CD4-positive, CD25-positive, alpha-beta regulatory T cell (primary cell): ENCODE measurements at regions not wholly inside any gene's neighbourhood (a gene's known extent, or its start where the extent isn't known, plus 50 kb on each side); places are given as distances from the start of the nearest gene placed in this dataset.

ENCODE experiments used
- ATAC-seq, 2 donors: fragments of 150-1000 bp; cut with Tn5 transposase; one replicate each; pipeline ENCODE4 v1.10.0; 2021; ENCODE audit warnings: low read depth in 2 of 2, moderate number of reproducible peaks in 2 of 2, moderate library complexity in 1 of 2
- DNase-seq, 3 donors: peaks; one replicate each; pipeline versions ENCODE4 v3.0.0 to v3.0.0-alpha.2; 2012 to 2022; ENCODE audit warnings: mixed read lengths in 1 of 3
- H3K27ac ChIP-seq: one replicate; pipeline ENCODE4 v1.7.0; 2013; ENCODE audit warnings: mild to moderate bottlenecking, low read length; ENCODE audit not compliant: insufficient read depth, poor library complexity, severe bottlenecking
- H3K27me3 ChIP-seq: one replicate; pipeline ENCODE4 v1.7.0; 2013; ENCODE audit warnings: low read length; ENCODE audit not compliant: control insufficient read depth, insufficient read depth
- H3K36me3 ChIP-seq: one replicate; pipeline ENCODE4 v1.7.0; 2013; ENCODE audit warnings: mild to moderate bottlenecking, low read length, moderate library complexity; ENCODE audit not compliant: control insufficient read depth, insufficient read depth
- H3K4me1 ChIP-seq: 2 replicates; pipeline ENCODE4 v1.7.0; 2013; ENCODE audit warnings: mild to moderate bottlenecking, low read length; ENCODE audit not compliant: insufficient read depth, control insufficient read depth, poor library complexity, severe bottlenecking
- H3K4me3 ChIP-seq: one replicate; pipeline ENCODE4 v1.7.0; 2013; ENCODE audit warnings: low read depth, mild to moderate bottlenecking, low read length, moderate library complexity
- H3K9me3 ChIP-seq, 2 experiments: 1 replicate in 1 of 2; 2 replicates in 1 of 2; pipeline ENCODE4 v1.7.0; 2013; ENCODE audit warnings: low read length in 2 of 2, mild to moderate bottlenecking in 1 of 2, moderate library complexity in 1 of 2; ENCODE audit not compliant: control insufficient read depth in 2 of 2
- H3K27ac Mint-ChIP-seq, 3 donors: one replicate each; pipeline ENCODE4 v1.8.0; 2020 to 2022; ENCODE audit warnings: mild to moderate bottlenecking in 3 of 3, mixed read lengths in 3 of 3, moderate library complexity in 2 of 3
- H3K27me3 Mint-ChIP-seq: one replicate; pipeline ENCODE4 v1.8.0; 2022; ENCODE audit warnings: mild to moderate bottlenecking, mixed read lengths
- H3K36me3 Mint-ChIP-seq: one replicate; pipeline ENCODE4 v1.8.0; 2020; ENCODE audit warnings: mixed read lengths
- H3K4me1 Mint-ChIP-seq, 4 donors: one replicate each; pipeline ENCODE4 v1.8.0; 2020 to 2022; ENCODE audit warnings: mixed read lengths in 4 of 4, mild to moderate bottlenecking in 1 of 4
- H3K4me3 Mint-ChIP-seq, 4 donors: one replicate each; pipeline ENCODE4 v1.8.0; 2020 to 2022; ENCODE audit warnings: mild to moderate bottlenecking in 4 of 4, mixed read lengths in 4 of 4, moderate library complexity in 3 of 4
- H3K9me3 Mint-ChIP-seq, 7 donors: one replicate each; pipeline ENCODE4 v1.8.0; 2020 to 2022; ENCODE audit warnings: mixed read lengths in 7 of 7, mild to moderate bottlenecking in 3 of 7, moderate library complexity in 2 of 7

GRCh38 chr5:171524466-171524865, 105.0 kb downstream of the FGF18 start:
- Histone ChIP-seq H3K9me3 (no peaks in the 10 kb centered on the region), H3K36me3 (no peaks in the 10 kb centered on the region), H3K4me1 (no peaks in the 10 kb centered on the region), H3K27me3 (no peaks in the 10 kb centered on the region), H3K4me3 (no peak overlapping the region), H3K27ac (no peak overlapping the region)
- Mint-ChIP-seq H3K9me3 (no peaks in the 10 kb centered on the region), H3K27me3 (peaks cover 9% of the 10 kb centered on the region), H3K36me3 (peaks cover 5% of the 10 kb centered on the region), H3K4me1 (no peaks in the 10 kb centered on the region), H3K4me3 (no peak overlapping the region), H3K27ac (no peak overlapping the region)
- DNase-seq = no peak
- ATAC-seq = no peak

GRCh38 chr5:171525085-171525484, 105.6 kb downstream of the FGF18 start:
- no peak for ATAC-seq
- Mint-ChIP-seq H3K27me3 (peaks cover 9% of the 10 kb centered on the region), H3K4me1 (no peaks in the 10 kb centered on the region), H3K4me3 (no peak overlapping the region), H3K36me3 (peaks cover 5% of the 10 kb centered on the region), H3K9me3 (no peaks in the 10 kb centered on the region), H3K27ac (no peak overlapping the region)
- H3K27ac ChIP-seq = no peak overlapping the region
- H3K36me3 ChIP-seq = no peaks in the 10 kb centered on the region
- no peak overlapping the region for H3K4me3 ChIP-seq
- H3K27me3 ChIP-seq = no peaks in the 10 kb centered on the region
- H3K9me3 ChIP-seq = no peaks in the 10 kb centered on the region
- no peaks in the 10 kb centered on the region for H3K4me1 ChIP-seq
- no peak for DNase-seq

- H3K4me3 Mint-ChIP-seq = no peak overlapping the region
- H3K27me3 ChIP-seq = no peaks in the 10 kb centered on the region
Measured at GRCh38 chr5:171528036-171528435, 108.6 kb downstream of the FGF18 start.

GRCh38 chr5:171528865-171529614, 109.6 kb downstream of the FGF18 start:
- Histone ChIP-seq H3K27me3 (peaks cover under 1% of the 10 kb centered on the region), H3K27ac (no peak overlapping the region), H3K4me3 (no peak overlapping the region), H3K9me3 (peaks cover 0 to 2% of the 10 kb centered on the region in 2 experiments), H3K36me3 (no peaks in the 10 kb centered on the region), H3K4me1 (no peaks in the 10 kb centered on the region)
- ATAC-seq = no peak
- Mint-ChIP-seq H3K27ac (no peak overlapping the region), H3K9me3 (no peaks in the 10 kb centered on the region), H3K4me1 (no peaks in the 10 kb centered on the region), H3K27me3 (peaks cover 3% of the 10 kb centered on the region), H3K36me3 (peaks cover 5% of the 10 kb centered on the region), H3K4me3 (no peak overlapping the region)
- DNase-seq = no peak

More at GRCh38 chr5:171528036-171528435, 108.6 kb downstream of the FGF18 start:
- ATAC-seq (no peak), DNase-seq (no peak)
- no peak overlapping the region for H3K27ac ChIP-seq
- H3K9me3 ChIP-seq = no peaks in the 10 kb centered on the region
- no peaks in the 10 kb centered on the region for H3K4me1 ChIP-seq
- Mint-ChIP-seq H3K27ac (no peak overlapping the region), H3K27me3 (peaks cover 9% of the 10 kb centered on the region), H3K9me3 (no peaks in the 10 kb centered on the region), H3K4me1 (no peaks in the 10 kb centered on the region), H3K36me3 (peaks cover 5% of the 10 kb centered on the region)
- H3K36me3 ChIP-seq = no peaks in the 10 kb centered on the region
- no peak overlapping the region for H3K4me3 ChIP-seq

- Histone ChIP-seq H3K9me3 (peaks cover 0 to 2% of the 10 kb centered on the region in 2 experiments), H3K4me1 (no peaks in the 10 kb centered on the region), H3K36me3 (no peaks in the 10 kb centered on the region), H3K27ac (no peak overlapping the region), H3K4me3 (no peak overlapping the region), H3K27me3 (peaks cover 2% of the 10 kb centered on the region)
- H3K9me3 Mint-ChIP-seq = peaks cover 0 to 1% (median 0%) of the 10 kb centered on the region in 7 donors
- no peak overlapping the region for H3K4me3 Mint-ChIP-seq
- DNase-seq = no peak
- no peaks in the 10 kb centered on the region for H3K4me1 Mint-ChIP-seq
- no peak for ATAC-seq
- H3K27me3 Mint-ChIP-seq = peaks cover 7% of the 10 kb centered on the region
- peaks cover 5% of the 10 kb centered on the region for H3K36me3 Mint-ChIP-seq
- H3K27ac Mint-ChIP-seq = no peak overlapping the region
Measured at GRCh38 chr5:171531638-171532037, 112.2 kb downstream of the FGF18 start.

GRCh38 chr5:171533153-171533552, 113.7 kb downstream of the FGF18 start:
- Mint-ChIP-seq H3K36me3 (no peaks in the 10 kb centered on the region), H3K27ac (no peak overlapping the region), H3K27me3 (peaks cover 8% of the 10 kb centered on the region), H3K4me3 (no peak overlapping the region), H3K4me1 (no peaks in the 10 kb centered on the region), H3K9me3 (peaks cover 0 to 1% (median 0%) of the 10 kb centered on the region in 7 donors)
- ATAC-seq = no peak
- Histone ChIP-seq H3K4me1 (no peaks in the 10 kb centered on the region), H3K27me3 (peaks cover 2% of the 10 kb centered on the region), H3K9me3 (peaks cover 0 to 2% of the 10 kb centered on the region in 2 experiments), H3K36me3 (no peaks in the 10 kb centered on the region), H3K27ac (no peak overlapping the region), H3K4me3 (no peak overlapping the region)
- no peak for DNase-seq

- ATAC-seq = no peak
- Mint-ChIP-seq H3K4me1 (no peaks in the 10 kb centered on the region), H3K27ac (no peak overlapping the region)
Measured at GRCh38 chr5:171534043-171534895, 114.8 kb downstream of the FGF18 start.

More at GRCh38 chr5:171534043-171534895, 114.8 kb downstream of the FGF18 start:
- Histone ChIP-seq H3K27ac (no peak overlapping the region), H3K9me3 (peaks cover 0 to 2% of the 10 kb centered on the region in 2 experiments), H3K4me1 (no peaks in the 10 kb centered on the region), H3K36me3 (no peaks in the 10 kb centered on the region), H3K27me3 (peaks cover 2% of the 10 kb centered on the region), H3K4me3 (no peak overlapping the region)
- H3K9me3 Mint-ChIP-seq = peaks cover 0 to 1% (median 0%) of the 10 kb centered on the region in 7 donors
- H3K36me3 Mint-ChIP-seq = no peaks in the 10 kb centered on the region
- no peak overlapping the region for H3K4me3 Mint-ChIP-seq
- H3K27me3 Mint-ChIP-seq = peaks cover 8% of the 10 kb centered on the region
- DNase-seq = no peak
